ENCODE measurements at regions not wholly inside any gene's neighbourhood (a gene's known extent, or its start where the extent isn't known, plus 50 kb on each side); places are given as distances from the start of the nearest gene placed in this dataset.

GRCh38 chr18:38706373-38706772 lies 1140.8 kb upstream of the CELF4 start:
- Histone ChIP-seq H3K27ac (no peak overlapping the region), H3K9me3 (no peaks in the 10 kb centered on the region), H3K4me1 (no peaks in the 10 kb centered on the region), H3K4me3 (no peak overlapping the region), H3K36me3 (no peaks in the 10 kb centered on the region), H3K27me3 (no peaks in the 10 kb centered on the region)
- in situ Hi-C loops (cut with MboI; ENCODE audit: low pct_ligation_motif_present in 1 of 4, low pct_unique_long_range_greater_than_20kb in 1 of 4, low sequenced_read_pairs in 3 of 4) (no loop called here), intact Hi-C loops (cut with DNase I; ENCODE audit: low total_unique reads) (no loop called here)
- TF ChIP-seq, protein P1, sequence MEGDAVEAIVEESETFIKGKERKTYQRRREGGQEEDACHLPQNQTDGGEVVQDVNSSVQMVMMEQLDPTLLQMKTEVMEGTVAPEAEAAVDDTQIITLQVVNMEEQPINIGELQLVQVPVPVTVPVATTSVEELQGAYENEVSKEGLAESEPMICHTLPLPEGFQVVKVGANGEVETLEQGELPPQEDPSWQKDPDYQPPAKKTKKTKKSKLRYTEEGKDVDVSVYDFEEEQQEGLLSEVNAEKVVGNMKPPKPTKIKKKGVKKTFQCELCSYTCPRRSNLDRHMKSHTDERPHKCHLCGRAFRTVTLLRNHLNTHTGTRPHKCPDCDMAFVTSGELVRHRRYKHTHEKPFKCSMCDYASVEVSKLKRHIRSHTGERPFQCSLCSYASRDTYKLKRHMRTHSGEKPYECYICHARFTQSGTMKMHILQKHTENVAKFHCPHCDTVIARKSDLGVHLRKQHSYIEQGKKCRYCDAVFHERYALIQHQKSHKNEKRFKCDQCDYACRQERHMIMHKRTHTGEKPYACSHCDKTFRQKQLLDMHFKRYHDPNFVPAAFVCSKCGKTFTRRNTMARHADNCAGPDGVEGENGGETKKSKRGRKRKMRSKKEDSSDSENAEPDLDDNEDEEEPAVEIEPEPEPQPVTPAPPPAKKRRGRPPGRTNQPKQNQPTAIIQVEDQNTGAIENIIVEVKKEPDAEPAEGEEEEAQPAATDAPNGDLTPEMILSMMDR (IDR thresholded peaks at IDR 0.05) = no peak
- no peak for TF ChIP-seq POLR2AphosphoS5 (IDR thresholded peaks at IDR 0.05)
- TF ChIP-seq POLR2A (IDR thresholded peaks at IDR 0.05) = no peak
- WGBS, 2 donors (ENCODE audit: low coverage in 1 of 2) = 74 to 81% methylated on average over 5 of the region's 5 CpGs
- no peak for DNase-seq

GRCh38 chr18:38698088-38698487 lies 1132.5 kb upstream of the CELF4 start:
- no peak for DNase-seq
- TF ChIP-seq EP300 (IDR thresholded peaks at IDR 0.05; ENCODE audit: low read depth) (no peak), POLR2AphosphoS5 (IDR thresholded peaks at IDR 0.05) (no peak), POLR2A (IDR thresholded peaks at IDR 0.05) (no peak)
- TF ChIP-seq, protein P1 (IDR thresholded peaks at IDR 0.05) = no peak
- H3K4me3 ChIP-seq = no peak overlapping the region
- intact Hi-C loops (cut with DNase I; ENCODE audit: low total_unique reads) = no loop called here
- no peaks in the 10 kb centered on the region for H3K9me3 ChIP-seq
- no peaks in the 10 kb centered on the region for H3K27me3 ChIP-seq
- no peaks in the 10 kb centered on the region for H3K4me1 ChIP-seq
- in situ Hi-C loops (cut with MboI; ENCODE audit: low pct_ligation_motif_present in 1 of 4, low pct_unique_long_range_greater_than_20kb in 1 of 4, low sequenced_read_pairs in 3 of 4) = no loop called here
- no peak overlapping the region for H3K27ac ChIP-seq
- no peaks in the 10 kb centered on the region for H3K36me3 ChIP-seq
- WGBS, 2 donors (ENCODE audit: low coverage in 1 of 2) = 47 to 53% methylated on average over 2 of the region's 2 CpGs

GRCh38 chr18:38695559-38696280 lies 1130.1 kb upstream of the CELF4 start:
- H3K9me3 ChIP-seq = no peaks in the 10 kb centered on the region
- 51 to 59% methylated on average over 5 of the region's 5 CpGs for WGBS, 2 donors (ENCODE audit: low coverage in 1 of 2)
- no peak for DNase-seq
- H3K4me3 ChIP-seq = no peak overlapping the region
- no peaks in the 10 kb centered on the region for H3K27me3 ChIP-seq
- intact Hi-C loops (cut with DNase I; ENCODE audit: low total_unique reads) = no loop called here
- H3K27ac ChIP-seq = no peak overlapping the region
- H3K36me3 ChIP-seq = no peaks in the 10 kb centered on the region
- in situ Hi-C loops (cut with MboI; ENCODE audit: low pct_ligation_motif_present in 1 of 4, low pct_unique_long_range_greater_than_20kb in 1 of 4, low sequenced_read_pairs in 3 of 4) = no loop called here
- no peaks in the 10 kb centered on the region for H3K4me1 ChIP-seq
- no peak for TF ChIP-seq EP300 (IDR thresholded peaks at IDR 0.05; ENCODE audit: low read depth)
- TF ChIP-seq, protein P1 (IDR thresholded peaks at IDR 0.05) = no peak
- no peak for TF ChIP-seq POLR2A (IDR thresholded peaks at IDR 0.05)
- TF ChIP-seq POLR2AphosphoS5 (IDR thresholded peaks at IDR 0.05) = no peak

DNA sequence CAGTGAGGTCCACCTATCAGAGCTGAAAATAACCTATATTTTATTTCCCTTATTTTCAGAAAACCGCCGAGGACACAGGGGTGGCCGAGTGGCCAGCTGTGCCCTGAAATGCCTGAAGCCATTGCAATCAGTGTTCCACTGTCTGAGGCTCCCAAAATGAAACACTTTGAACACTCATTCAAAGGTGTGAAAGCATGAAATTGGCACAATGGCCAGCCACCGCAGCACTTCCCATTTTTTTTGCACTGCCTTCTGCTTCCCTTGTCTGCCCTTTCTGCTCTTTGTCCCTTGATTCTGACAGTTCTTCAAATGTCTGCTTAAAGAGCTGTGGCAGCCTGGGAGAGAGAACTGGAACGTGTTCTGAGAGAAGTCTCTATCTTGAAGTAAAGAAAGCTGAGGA lies 1127.5 kb upstream of the CELF4 start:
- no peaks in the 10 kb centered on the region for H3K4me1 ChIP-seq
- H3K27ac ChIP-seq = no peak overlapping the region
- DNase-seq = no peak
- no peaks in the 10 kb centered on the region for H3K36me3 ChIP-seq
- no peaks in the 10 kb centered on the region for H3K9me3 ChIP-seq
- no peak overlapping the region for H3K4me3 ChIP-seq
- 57 to 59% methylated on average over 5 of the region's 5 CpGs for WGBS, 2 donors (ENCODE audit: low coverage in 1 of 2)
- TF ChIP-seq POLR2A (IDR thresholded peaks at IDR 0.05) (no peak), EP300 (IDR thresholded peaks at IDR 0.05; ENCODE audit: low read depth) (no peak), POLR2AphosphoS5 (IDR thresholded peaks at IDR 0.05) (no peak)
- TF ChIP-seq, protein P1 (IDR thresholded peaks at IDR 0.05) = no peak
- in situ Hi-C loops (cut with MboI; ENCODE audit: low pct_ligation_motif_present in 1 of 4, low pct_unique_long_range_greater_than_20kb in 1 of 4, low sequenced_read_pairs in 3 of 4) = no loop called here
- intact Hi-C loops (cut with DNase I; ENCODE audit: low total_unique reads) = no loop called here
- H3K27me3 ChIP-seq = no peaks in the 10 kb centered on the region
